Chondrocyte (in vitro differentiated cells): ENCODE measurements at regions not wholly inside any gene's neighbourhood (a gene's known extent, or its start where the extent isn't known, plus 50 kb on each side); places are given as distances from the start of the nearest gene placed in this dataset.

ENCODE experiments used
- DNase-seq: peaks from one replicate; pipeline ENCODE4 v3.0.0; 2021; ENCODE audit warnings: mixed read lengths, low spot score
- H3K27ac Mint-ChIP-seq: one replicate; pipeline ENCODE4 v1.8.0; 2021; ENCODE audit warnings: mild to moderate bottlenecking, moderate library complexity, mixed read lengths; ENCODE audit not compliant: unreplicated experiment
- H3K27me3 Mint-ChIP-seq: 2 replicates; pipeline ENCODE4 v1.8.0; 2021; ENCODE audit warnings: low read depth, mixed read lengths
- H3K36me3 Mint-ChIP-seq: 2 replicates; pipeline ENCODE4 v1.8.0; 2021; ENCODE audit warnings: low read depth, mixed read lengths
- H3K4me1 Mint-ChIP-seq: 2 replicates; pipeline ENCODE4 v1.8.0; 2021; ENCODE audit warnings: low read depth, mild to moderate bottlenecking, mixed read lengths
- H3K4me3 Mint-ChIP-seq: one replicate; pipeline ENCODE4 v1.8.0; 2021; ENCODE audit warnings: mild to moderate bottlenecking, moderate library complexity, mixed read lengths; ENCODE audit not compliant: unreplicated experiment
- H3K9me3 Mint-ChIP-seq: 2 replicates; pipeline ENCODE4 v1.8.0; 2021; ENCODE audit warnings: low read depth, mixed read lengths
- CTCF ChIP-seq: fragments of 200-600 bp; sonication (generic); IDR thresholded peaks from 2 replicates; pipeline ENCODE4 v1.5.0; 2021; ENCODE audit warnings: antibody characterized with exemption, mild to moderate bottlenecking, moderate library complexity

GRCh38 chr22:22346401-22347107 lies 102.0 kb downstream of the VPREB1 start:
- H3K27ac Mint-ChIP-seq: no peak overlapping the region

GRCh38 chr22:22348127-22348814 lies 103.7 kb downstream of the VPREB1 start:
- Mint-ChIP-seq H3K4me3 (no peak overlapping the region), H3K36me3 (no peaks in the 10 kb centered on the region), H3K27me3 (peaks cover 73% of the 10 kb centered on the region), H3K9me3 (no peaks in the 10 kb centered on the region), H3K4me1 (no peaks in the 10 kb centered on the region), H3K27ac (no peak overlapping the region)
- TF ChIP-seq CTCF: no peak
- DNase-seq: no peak

More at GRCh38 chr22:22346401-22347107, 102.0 kb downstream of the VPREB1 start:
- Mint-ChIP-seq H3K9me3 (no peaks in the 10 kb centered on the region), H3K4me1 (no peaks in the 10 kb centered on the region), H3K36me3 (no peaks in the 10 kb centered on the region), H3K4me3 (no peak overlapping the region), H3K27me3 (peaks cover 58% of the 10 kb centered on the region)
- TF ChIP-seq CTCF: no peak
- no peak for DNase-seq

- no peaks in the 10 kb centered on the region for H3K4me1 Mint-ChIP-seq
- no peak overlapping the region for H3K27ac Mint-ChIP-seq
- no peak for TF ChIP-seq CTCF
- H3K9me3 Mint-ChIP-seq: no peaks in the 10 kb centered on the region
- no peak for DNase-seq
- H3K36me3 Mint-ChIP-seq: no peaks in the 10 kb centered on the region
- peaks cover 73% of the 10 kb centered on the region for H3K27me3 Mint-ChIP-seq
- no peak overlapping the region for H3K4me3 Mint-ChIP-seq
Measured at GRCh38 chr22:22348815-22349454, 104.3 kb downstream of the VPREB1 start.

GRCh38 chr22:22349455-22349836 lies 104.9 kb downstream of the VPREB1 start:
- Mint-ChIP-seq H3K4me3 (no peak overlapping the region), H3K9me3 (no peaks in the 10 kb centered on the region), H3K4me1 (no peaks in the 10 kb centered on the region), H3K27me3 (peaks cover 74% of the 10 kb centered on the region), H3K27ac (no peak overlapping the region), H3K36me3 (no peaks in the 10 kb centered on the region)
- no peak for DNase-seq
- no peak for TF ChIP-seq CTCF

GRCh38 chr22:22351366-22351765 lies 106.8 kb downstream of the VPREB1 start:
- no peak for DNase-seq
- Mint-ChIP-seq H3K4me3 (no peak overlapping the region), H3K4me1 (no peaks in the 10 kb centered on the region), H3K27me3 (peaks cover 77% of the 10 kb centered on the region), H3K36me3 (no peaks in the 10 kb centered on the region), H3K27ac (no peak overlapping the region), H3K9me3 (no peaks in the 10 kb centered on the region)
- TF ChIP-seq CTCF: no peak
